ENCODE measurements at regions not wholly inside any gene's neighbourhood (a gene's known extent, or its start where the extent isn't known, plus 50 kb on each side); places are given as distances from the start of the nearest gene placed in this dataset.

DNA sequence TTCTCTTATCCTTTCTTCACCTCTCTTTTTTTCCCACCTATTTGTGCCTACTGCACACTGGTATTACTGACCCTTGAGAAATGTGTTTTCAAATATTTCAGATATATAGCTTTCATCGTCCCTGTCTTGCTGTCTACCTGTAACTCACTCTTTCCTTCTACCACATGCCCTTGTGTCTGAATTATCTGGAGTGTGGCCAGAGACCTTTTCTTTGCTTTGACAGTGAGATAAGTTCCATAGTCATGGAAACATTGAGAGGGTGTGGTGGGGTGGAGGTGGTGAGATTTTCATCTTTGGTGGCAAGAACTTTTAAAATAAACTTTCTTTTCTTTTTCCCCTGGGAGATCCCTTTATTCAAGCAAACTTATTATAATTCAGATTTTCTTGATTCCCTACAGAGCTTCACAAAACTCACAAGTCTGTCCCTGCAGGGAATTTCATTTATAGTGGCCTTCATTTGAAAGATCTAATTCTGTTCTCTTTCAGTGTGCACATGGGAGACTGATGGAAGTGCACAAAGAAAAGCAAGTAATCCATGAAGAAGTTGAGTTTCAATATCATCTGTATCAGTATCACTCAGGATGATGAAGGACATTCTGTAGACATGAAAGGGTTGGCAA is 95.7 kb downstream of the SH2D1A start (continued):
- TF ChIP-seq YBX1 (IDR thresholded peaks at IDR 0.05) (no peak), NR2C1 (IDR thresholded peaks at IDR 0.05) (no peak), NR2C1 (tag; IDR thresholded peaks at IDR 0.05) (no peak), CHCHD3 (CRISPR knock-in tag; IDR thresholded peaks at IDR 0.05) (no peak), FOXJ2 (tag; IDR thresholded peaks at IDR 0.05) (no peak), KLF10 (CRISPR knock-in tag; IDR thresholded peaks at IDR 0.05) (no peak), ARID1B (IDR thresholded peaks at IDR 0.05) (0 out of 2 replicates have a peak, but pooled peaks have one; percentile 11), ZNF766 (CRISPR knock-in tag; conservative IDR thresholded peaks at IDR 0.05) (no peak), SRSF9 (IDR thresholded peaks at IDR 0.05; ENCODE audit: borderline replicate concordance, low read depth, low read length) (no peak), TAL1 (IDR thresholded peaks at IDR 0.05) (no peak), ZNF354B (CRISPR knock-in tag; IDR thresholded peaks at IDR 0.05) (no peak), PML (IDR thresholded peaks at IDR 0.05; ENCODE audit: low read length) (no peak), EP300 (IDR thresholded peaks at IDR 0.05; ENCODE audit: low read length) (no peak), CBX2 (IDR thresholded peaks at IDR 0.05; ENCODE audit: insufficient read depth, low read length, poor library complexity, severe bottlenecking) (no peak), JUND (IDR thresholded peaks at IDR 0.05; ENCODE audit: borderline replicate concordance, low read depth, low read length) (peak; percentile 27; the same call in 1 of the 2 replicates), JUND (tag; IDR thresholded peaks at IDR 0.05; ENCODE audit: borderline replicate concordance, low read depth, low read length) (no peak), ZNF347 (CRISPR knock-in tag; IDR thresholded peaks at IDR 0.05; ENCODE audit: low read depth) (no peak), RFX1 (IDR thresholded peaks at IDR 0.05) (peak; percentile 44; the same call in 1 of the 2 replicates), SIN3B (IDR thresholded peaks at IDR 0.05; ENCODE audit: low read depth) (no peak), FOXA1 (IDR thresholded peaks at IDR 0.05; ENCODE audit: borderline replicate concordance) (no peak), NFIC (IDR thresholded peaks at IDR 0.05) (peak; percentile 29; the same call in 1 of the 2 replicates), XRCC5 (IDR thresholded peaks at IDR 0.05; ENCODE audit: low read depth, low read length) (no peak), TRIM28 (IDR thresholded peaks at IDR 0.05) (no peak), SMAD3 (CRISPR knock-in tag; conservative IDR thresholded peaks at IDR 0.05) (no peak), HDAC2 (IDR thresholded peaks at IDR 0.05) (no peak), LARP7 (IDR thresholded peaks at IDR 0.05) (no peak), NFE2L1 (tag; IDR thresholded peaks at IDR 0.05; ENCODE audit: borderline replicate concordance, low read depth) (no peak)
- TF ChIP-seq, protein P1, sequence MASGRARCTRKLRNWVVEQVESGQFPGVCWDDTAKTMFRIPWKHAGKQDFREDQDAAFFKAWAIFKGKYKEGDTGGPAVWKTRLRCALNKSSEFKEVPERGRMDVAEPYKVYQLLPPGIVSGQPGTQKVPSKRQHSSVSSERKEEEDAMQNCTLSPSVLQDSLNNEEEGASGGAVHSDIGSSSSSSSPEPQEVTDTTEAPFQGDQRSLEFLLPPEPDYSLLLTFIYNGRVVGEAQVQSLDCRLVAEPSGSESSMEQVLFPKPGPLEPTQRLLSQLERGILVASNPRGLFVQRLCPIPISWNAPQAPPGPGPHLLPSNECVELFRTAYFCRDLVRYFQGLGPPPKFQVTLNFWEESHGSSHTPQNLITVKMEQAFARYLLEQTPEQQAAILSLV (tag; IDR thresholded peaks at IDR 0.05): no peak
- TF ChIP-seq, protein P2, sequence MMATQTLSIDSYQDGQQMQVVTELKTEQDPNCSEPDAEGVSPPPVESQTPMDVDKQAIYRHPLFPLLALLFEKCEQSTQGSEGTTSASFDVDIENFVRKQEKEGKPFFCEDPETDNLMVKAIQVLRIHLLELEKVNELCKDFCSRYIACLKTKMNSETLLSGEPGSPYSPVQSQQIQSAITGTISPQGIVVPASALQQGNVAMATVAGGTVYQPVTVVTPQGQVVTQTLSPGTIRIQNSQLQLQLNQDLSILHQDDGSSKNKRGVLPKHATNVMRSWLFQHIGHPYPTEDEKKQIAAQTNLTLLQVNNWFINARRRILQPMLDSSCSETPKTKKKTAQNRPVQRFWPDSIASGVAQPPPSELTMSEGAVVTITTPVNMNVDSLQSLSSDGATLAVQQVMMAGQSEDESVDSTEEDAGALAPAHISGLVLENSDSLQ (IDR thresholded peaks at IDR 0.05): 0 out of 2 replicates have a peak, but pooled peaks have one; percentile 11
- TF ChIP-seq, protein P3, sequence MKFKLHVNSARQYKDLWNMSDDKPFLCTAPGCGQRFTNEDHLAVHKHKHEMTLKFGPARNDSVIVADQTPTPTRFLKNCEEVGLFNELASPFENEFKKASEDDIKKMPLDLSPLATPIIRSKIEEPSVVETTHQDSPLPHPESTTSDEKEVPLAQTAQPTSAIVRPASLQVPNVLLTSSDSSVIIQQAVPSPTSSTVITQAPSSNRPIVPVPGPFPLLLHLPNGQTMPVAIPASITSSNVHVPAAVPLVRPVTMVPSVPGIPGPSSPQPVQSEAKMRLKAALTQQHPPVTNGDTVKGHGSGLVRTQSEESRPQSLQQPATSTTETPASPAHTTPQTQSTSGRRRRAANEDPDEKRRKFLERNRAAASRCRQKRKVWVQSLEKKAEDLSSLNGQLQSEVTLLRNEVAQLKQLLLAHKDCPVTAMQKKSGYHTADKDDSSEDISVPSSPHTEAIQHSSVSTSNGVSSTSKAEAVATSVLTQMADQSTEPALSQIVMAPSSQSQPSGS (CRISPR knock-in tag; IDR thresholded peaks at IDR 0.05): no peak
- TF ChIP-seq, protein P4, sequence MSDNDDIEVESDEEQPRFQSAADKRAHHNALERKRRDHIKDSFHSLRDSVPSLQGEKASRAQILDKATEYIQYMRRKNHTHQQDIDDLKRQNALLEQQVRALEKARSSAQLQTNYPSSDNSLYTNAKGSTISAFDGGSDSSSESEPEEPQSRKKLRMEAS (CRISPR knock-in tag; IDR thresholded peaks at IDR 0.05): no peak

All from K562 (cell line).